ENCODE measurements at regions not wholly inside any gene's neighbourhood (a gene's known extent, or its start where the extent isn't known, plus 50 kb on each side); places are given as distances from the start of the nearest gene placed in this dataset.

GRCh38 chr5:158531860-158532259 is 567.9 kb downstream of the EBF1 start:
- no peak for TF ChIP-seq CTCF (IDR thresholded peaks at IDR 0.05)
- no peak for TF ChIP-seq POLR2A (IDR thresholded peaks at IDR 0.05)
